HEK293 (cell line): ENCODE measurements at regions not wholly inside any gene's neighbourhood (a gene's known extent, or its start where the extent isn't known, plus 50 kb on each side); places are given as distances from the start of the nearest gene placed in this dataset.

Experiments
- YY1 ChIP-seq: fragments of 450-650 bp; formaldehyde crosslinking; IDR thresholded peaks from 2 replicates; pipeline ENCODE4 v1.5.1; 2018; ENCODE audit warnings: missing biosample characterization, missing genetic modification characterization
- ZNF146 ChIP-seq: fragments of 450-650 bp; formaldehyde crosslinking; IDR thresholded peaks from 2 replicates; pipeline ENCODE4 v1.5.1; 2016; ENCODE audit warnings: missing biosample characterization, missing genetic modification characterization
- ZNF610 ChIP-seq: fragments of 450-650 bp; formaldehyde crosslinking; IDR thresholded peaks from 2 replicates; pipeline ENCODE4 v1.5.1; 2016; ENCODE audit warnings: missing biosample characterization, missing genetic modification characterization, borderline replicate concordance
- ZNF670 ChIP-seq: fragments of 450-650 bp; formaldehyde crosslinking; IDR thresholded peaks from 2 replicates; pipeline ENCODE4 v1.5.1; 2016; ENCODE audit warnings: missing biosample characterization, missing genetic modification characterization, low read depth
- TF ChIP-seq, protein P1 (sequence below): fragments of 450-650 bp; formaldehyde crosslinking; IDR thresholded peaks from 2 replicates; pipeline ENCODE4 v1.5.1; 2016; ENCODE audit warnings: missing biosample characterization, missing genetic modification characterization

GRCh38 chr14:25375639-25376038 lies 325.7 kb upstream of the STXBP6 start:
- TF ChIP-seq, protein P1, sequence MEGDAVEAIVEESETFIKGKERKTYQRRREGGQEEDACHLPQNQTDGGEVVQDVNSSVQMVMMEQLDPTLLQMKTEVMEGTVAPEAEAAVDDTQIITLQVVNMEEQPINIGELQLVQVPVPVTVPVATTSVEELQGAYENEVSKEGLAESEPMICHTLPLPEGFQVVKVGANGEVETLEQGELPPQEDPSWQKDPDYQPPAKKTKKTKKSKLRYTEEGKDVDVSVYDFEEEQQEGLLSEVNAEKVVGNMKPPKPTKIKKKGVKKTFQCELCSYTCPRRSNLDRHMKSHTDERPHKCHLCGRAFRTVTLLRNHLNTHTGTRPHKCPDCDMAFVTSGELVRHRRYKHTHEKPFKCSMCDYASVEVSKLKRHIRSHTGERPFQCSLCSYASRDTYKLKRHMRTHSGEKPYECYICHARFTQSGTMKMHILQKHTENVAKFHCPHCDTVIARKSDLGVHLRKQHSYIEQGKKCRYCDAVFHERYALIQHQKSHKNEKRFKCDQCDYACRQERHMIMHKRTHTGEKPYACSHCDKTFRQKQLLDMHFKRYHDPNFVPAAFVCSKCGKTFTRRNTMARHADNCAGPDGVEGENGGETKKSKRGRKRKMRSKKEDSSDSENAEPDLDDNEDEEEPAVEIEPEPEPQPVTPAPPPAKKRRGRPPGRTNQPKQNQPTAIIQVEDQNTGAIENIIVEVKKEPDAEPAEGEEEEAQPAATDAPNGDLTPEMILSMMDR, result no peak
- TF ChIP-seq ZNF670 (tag by site-specific recombination), result no peak
- no peak for TF ChIP-seq ZNF146 (tag by site-specific recombination)
- TF ChIP-seq ZNF610 (tag by site-specific recombination), result no peak
- no peak for TF ChIP-seq YY1 (tag by site-specific recombination)
